KMS-11 (cell line): ENCODE measurements at regions not wholly inside any gene's neighbourhood (a gene's known extent, or its start where the extent isn't known, plus 50 kb on each side); places are given as distances from the start of the nearest gene placed in this dataset.

Experiments
- H2AFZ ChIP-seq: fragments of 200-600 bp; sonication (generic); 2 replicates; pipeline ENCODE4 v1.6.1; 2016; ENCODE audit warnings: antibody characterized with exemption, mixed run types, low read depth
- H3K27ac ChIP-seq: fragments of 200-600 bp; sonication (generic); 2 replicates; pipeline ENCODE4 v1.6.1; 2016; ENCODE audit warnings: mild to moderate bottlenecking, mixed run types
- H3K27me3 ChIP-seq: fragments of 200-600 bp; sonication (generic); 2 replicates; pipeline ENCODE4 v1.6.1; 2017; ENCODE audit warnings: mild to moderate bottlenecking, low read depth, mixed run types, moderate library complexity; ENCODE audit not compliant: insufficient read depth
- H3K36me3 ChIP-seq: fragments of 200-600 bp; sonication (generic); 2 replicates; pipeline ENCODE4 v1.6.1; 2017; ENCODE audit warnings: mild to moderate bottlenecking, mixed run types; ENCODE audit not compliant: insufficient read depth
- H3K4me1 ChIP-seq: fragments of 200-600 bp; sonication (generic); 2 replicates; pipeline ENCODE4 v1.6.1; 2016; ENCODE audit warnings: mild to moderate bottlenecking, low read depth, mixed run types; ENCODE audit not compliant: poor library complexity, severe bottlenecking
- H3K4me2 ChIP-seq: fragments of 200-600 bp; sonication (generic); 2 replicates; pipeline ENCODE4 v1.7.0; 2016; ENCODE audit warnings: mild to moderate bottlenecking, mixed run types
- H3K4me3 ChIP-seq: fragments of 200-600 bp; sonication (generic); IDR thresholded peaks from 2 replicates; pipeline ENCODE4 v1.6.1; 2017; ENCODE audit warnings: low read depth, low read length, mixed read lengths; ENCODE audit not compliant: insufficient read depth
- H3K79me2 ChIP-seq: fragments of 200-600 bp; sonication (generic); 2 replicates; pipeline ENCODE4 v1.6.1; 2016; ENCODE audit warnings: low read depth, mixed run types; ENCODE audit not compliant: insufficient read depth
- H3K9ac ChIP-seq: fragments of 200-600 bp; sonication (generic); 2 replicates; pipeline ENCODE4 v1.6.1; 2016; ENCODE audit warnings: mild to moderate bottlenecking, mixed run types
- H4K20me1 ChIP-seq: fragments of 200-600 bp; sonication (generic); 2 replicates; pipeline ENCODE4 v1.6.1; 2016; ENCODE audit warnings: mild to moderate bottlenecking, mixed run types; ENCODE audit not compliant: insufficient read depth
- CTCF ChIP-seq: fragments of 200-600 bp; sonication (generic); conservative IDR thresholded peaks from 2 replicates; pipeline ENCODE4 v1.6.1; 2017; ENCODE audit warnings: low read depth, mild to moderate bottlenecking, antibody characterized with exemption, low read length, moderate library complexity, mixed read lengths

GRCh38 chr9:103168254-103168653 lies 173.1 kb downstream of the CYLC2 start:
- no peaks in the 10 kb centered on the region for H3K27me3 ChIP-seq
- H3K4me3 ChIP-seq, result no peak overlapping the region
- H3K9ac ChIP-seq, result no peak overlapping the region
- no peaks in the 10 kb centered on the region for H3K36me3 ChIP-seq
- H3K4me1 ChIP-seq, result no peaks in the 10 kb centered on the region
- no peak for TF ChIP-seq CTCF
- H2AFZ ChIP-seq, result no peak overlapping the region
- no peak overlapping the region for H3K27ac ChIP-seq
- no peak overlapping the region for H3K4me2 ChIP-seq
- no peaks in the 10 kb centered on the region for H3K79me2 ChIP-seq
- no peaks in the 10 kb centered on the region for H4K20me1 ChIP-seq

- Histone ChIP-seq H3K4me1 (no peaks in the 10 kb centered on the region), H3K27ac (no peak overlapping the region), H3K9ac (no peak overlapping the region), H4K20me1 (no peaks in the 10 kb centered on the region), H3K4me2 (no peak overlapping the region), H3K79me2 (no peaks in the 10 kb centered on the region), H3K27me3 (no peaks in the 10 kb centered on the region), H2AFZ (no peak overlapping the region), H3K4me3 (no peak overlapping the region), H3K36me3 (no peaks in the 10 kb centered on the region)
- no peak for TF ChIP-seq CTCF
These were observed 174.7 kb downstream of the CYLC2 start for GRCh38 chr9:103169798-103170197.

GRCh38 chr9:103183701-103184171 lies 188.6 kb downstream of the CYLC2 start:
- TF ChIP-seq CTCF, result no peak
- no peak overlapping the region for H2AFZ ChIP-seq
- no peak overlapping the region for H3K4me2 ChIP-seq
- H3K4me3 ChIP-seq, result no peak overlapping the region
- H4K20me1 ChIP-seq, result no peaks in the 10 kb centered on the region
- H3K79me2 ChIP-seq, result no peaks in the 10 kb centered on the region
- H3K27me3 ChIP-seq, result no peaks in the 10 kb centered on the region
- H3K4me1 ChIP-seq, result no peaks in the 10 kb centered on the region
- H3K36me3 ChIP-seq, result no peaks in the 10 kb centered on the region
- H3K9ac ChIP-seq, result no peak overlapping the region
- H3K27ac ChIP-seq, result no peak overlapping the region

GRCh38 chr9:103186959-103187358 lies 191.8 kb downstream of the CYLC2 start:
- Histone ChIP-seq H4K20me1 (no peaks in the 10 kb centered on the region), H3K27ac (no peak overlapping the region), H3K4me2 (no peak overlapping the region), H3K36me3 (no peaks in the 10 kb centered on the region), H2AFZ (no peak overlapping the region), H3K27me3 (no peaks in the 10 kb centered on the region), H3K79me2 (no peaks in the 10 kb centered on the region), H3K4me3 (no peak overlapping the region), H3K9ac (no peak overlapping the region), H3K4me1 (no peaks in the 10 kb centered on the region)
- TF ChIP-seq CTCF, result no peak
